ENCODE measurements at regions not wholly inside any gene's neighbourhood (a gene's known extent, or its start where the extent isn't known, plus 50 kb on each side); places are given as distances from the start of the nearest gene placed in this dataset.

DNA sequence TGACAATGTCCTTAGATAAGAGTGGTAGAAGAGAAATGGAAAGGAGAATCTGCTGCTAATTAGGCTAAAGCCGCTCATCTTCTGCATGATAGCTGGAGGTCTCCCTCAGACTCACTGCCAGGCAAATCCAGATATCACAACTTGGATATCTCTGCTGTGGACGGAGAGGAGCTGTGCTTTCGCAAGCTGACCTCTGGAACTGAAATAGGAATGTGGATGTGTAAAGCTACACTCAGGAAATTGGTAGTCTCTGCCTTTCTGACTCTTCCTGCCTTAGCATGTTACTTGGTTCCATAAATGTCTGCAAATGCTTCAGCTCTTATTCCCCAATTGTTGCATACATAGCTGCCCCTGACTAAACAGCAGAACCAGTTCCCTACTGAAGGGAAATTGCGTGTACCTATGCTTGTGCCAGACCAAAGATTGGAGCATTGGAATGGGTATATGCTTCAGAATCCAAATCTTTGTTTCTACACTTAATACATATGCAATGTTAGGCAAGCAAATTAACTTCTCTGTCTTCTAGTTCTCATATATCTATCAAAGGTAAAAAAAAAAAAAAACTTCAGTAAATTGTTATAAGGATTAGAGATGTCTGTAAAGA lies 74.7 kb upstream of the ROBO2 start:
- TF ChIP-seq CTCF (IDR thresholded peaks at IDR 0.05), result no peak
- Histone ChIP-seq H3K27me3 (no peaks in the 10 kb centered on the region), H3K9ac (ENCODE audit: low read depth in 2 of 2, low read length in 2 of 2) (no peak overlapping the region), H3K9me3 (no peaks in the 10 kb centered on the region), H3K36me3 (no peaks in the 10 kb centered on the region), H3K4me1 (no peaks in the 10 kb centered on the region), H3K4me3 (no peak overlapping the region), H3K27ac (no peak overlapping the region)
- intact Hi-C loops (cut with DNase I), result no loop called here
- no peak for DNase-seq

DNA sequence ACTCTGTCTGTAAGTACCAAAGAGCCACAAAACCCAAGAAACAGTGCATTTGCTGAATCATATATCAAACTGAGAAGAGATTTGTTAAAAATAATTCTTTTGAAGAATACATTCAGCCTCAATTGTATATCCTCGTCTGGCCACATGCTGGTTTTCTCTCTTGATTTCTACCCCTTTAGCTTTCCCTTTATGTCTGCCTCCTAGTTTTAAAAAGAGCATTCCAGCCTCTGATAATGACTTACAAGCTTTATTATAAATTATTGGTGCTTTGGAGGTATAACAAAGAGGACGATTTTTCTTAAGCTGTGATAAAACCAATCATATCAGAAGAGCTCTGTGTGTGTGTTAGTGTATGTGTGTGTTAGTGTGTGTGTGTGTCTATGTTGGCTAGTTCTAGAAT lies 70.4 kb upstream of the ROBO2 start:
- H3K27me3 ChIP-seq, result no peaks in the 10 kb centered on the region
- no peaks in the 10 kb centered on the region for H3K9me3 ChIP-seq
- intact Hi-C loops (cut with DNase I), result no loop called here

DNA sequence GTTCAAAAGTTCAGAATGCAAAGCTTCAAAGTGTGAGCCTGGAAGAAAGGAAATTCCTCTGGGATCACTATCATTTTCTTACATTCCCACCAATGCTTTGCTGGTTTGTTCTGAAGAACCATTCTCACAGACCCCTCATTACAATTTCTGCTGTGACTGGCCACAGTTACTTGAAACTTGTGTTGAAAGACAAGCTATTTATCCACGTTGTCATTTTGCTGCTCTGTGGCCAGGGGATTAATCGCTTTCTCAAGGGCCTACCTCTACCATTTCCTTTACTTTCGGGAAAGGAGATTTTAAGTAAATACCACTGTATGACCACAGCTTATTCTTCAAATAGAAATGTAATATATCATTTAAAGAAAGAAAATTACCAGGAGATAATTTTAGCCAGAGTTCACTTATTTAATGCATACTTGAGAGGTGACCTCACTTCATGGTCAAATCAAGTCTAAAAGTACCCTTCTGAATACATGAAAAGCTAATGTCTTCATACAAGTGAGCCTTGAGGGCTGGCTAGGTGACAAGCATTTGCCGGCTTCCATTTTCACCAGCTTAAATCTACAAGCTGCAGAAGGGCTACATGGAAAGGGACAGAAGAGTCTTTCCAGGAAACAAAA lies 69.8 kb upstream of the ROBO2 start:
- Histone ChIP-seq H3K27me3 (no peaks in the 10 kb centered on the region), H3K9me3 (no peaks in the 10 kb centered on the region), H3K9ac (ENCODE audit: low read depth in 2 of 2, low read length in 2 of 2) (no peak overlapping the region), H3K4me3 (no peak overlapping the region), H3K4me1 (no peaks in the 10 kb centered on the region), H3K27ac (no peak overlapping the region), H3K36me3 (no peaks in the 10 kb centered on the region)
- intact Hi-C loops (cut with DNase I), result no loop called here
- DNase-seq, result no peak
- TF ChIP-seq CTCF (IDR thresholded peaks at IDR 0.05), result no peak

More for the DNA sequence above, 70.4 kb upstream of the ROBO2 start:
- TF ChIP-seq CTCF (IDR thresholded peaks at IDR 0.05), result no peak
- H3K27ac ChIP-seq, result no peak overlapping the region
- no peak overlapping the region for H3K4me3 ChIP-seq
- no peaks in the 10 kb centered on the region for H3K36me3 ChIP-seq
- H3K9ac ChIP-seq (ENCODE audit: low read depth in 2 of 2, low read length in 2 of 2), result no peak overlapping the region
- no peaks in the 10 kb centered on the region for H3K4me1 ChIP-seq
- DNase-seq, result no peak

DNA sequence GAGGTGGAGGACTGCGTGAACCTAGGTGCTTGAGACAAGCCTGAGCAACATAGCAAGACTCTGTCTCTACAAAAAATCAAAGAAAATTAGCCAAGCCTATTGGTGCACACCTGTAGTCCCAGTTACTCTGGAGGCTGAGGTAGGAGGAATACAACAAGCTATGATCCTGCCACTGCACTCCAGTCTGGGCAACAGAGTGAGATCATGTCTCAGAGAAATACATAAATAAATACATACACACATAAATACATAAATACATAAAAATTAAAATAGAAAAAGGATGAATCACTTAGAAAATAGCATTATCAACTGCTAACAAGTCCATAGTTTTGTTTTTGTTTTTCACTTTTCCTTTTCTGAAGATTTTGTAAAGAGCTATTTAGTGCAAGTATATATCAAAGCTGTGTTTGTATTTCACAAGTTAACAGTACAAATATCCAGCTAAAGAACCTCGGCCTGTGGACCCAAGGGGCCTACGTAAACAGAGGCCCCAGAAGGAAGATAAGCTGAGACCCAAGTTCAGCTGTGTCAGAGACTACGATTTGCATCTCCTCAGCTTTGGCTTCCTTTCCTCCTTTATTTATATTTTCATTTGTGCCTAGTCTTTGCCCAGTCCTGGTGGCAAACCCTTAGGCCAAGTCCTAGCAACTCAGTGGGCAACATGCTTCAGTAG lies 67.1 kb upstream of the ROBO2 start:
- no peaks in the 10 kb centered on the region for H3K9me3 ChIP-seq
- no peaks in the 10 kb centered on the region for H3K36me3 ChIP-seq
- no peak for TF ChIP-seq CTCF (IDR thresholded peaks at IDR 0.05)
- intact Hi-C loops (cut with DNase I), result no loop called here
- H3K27ac ChIP-seq, result no peak overlapping the region
- DNase-seq, result no peak
- H3K4me3 ChIP-seq, result no peak overlapping the region
- H3K4me1 ChIP-seq, result no peaks in the 10 kb centered on the region
- no peak overlapping the region for H3K9ac ChIP-seq (ENCODE audit: low read depth in 2 of 2, low read length in 2 of 2)
- H3K27me3 ChIP-seq, result no peaks in the 10 kb centered on the region

DNA sequence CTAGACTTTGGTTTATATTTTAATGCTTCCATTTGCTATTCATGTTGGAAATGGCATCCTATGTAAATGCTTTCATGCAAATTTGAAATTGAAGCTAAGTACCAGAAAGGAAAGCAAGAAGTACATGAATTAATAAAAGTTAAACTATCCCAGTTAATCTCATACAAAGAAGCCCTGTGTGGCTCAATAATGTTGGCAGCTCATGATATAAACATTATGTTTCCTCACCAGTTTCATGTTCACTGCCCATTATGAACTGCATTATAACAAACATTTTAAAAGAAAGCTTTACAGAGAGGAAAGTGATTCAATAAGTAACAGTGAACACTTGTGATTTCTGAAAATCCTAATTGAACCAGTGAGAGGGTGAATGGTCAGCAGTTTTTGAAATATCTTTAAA lies 62.9 kb upstream of the ROBO2 start:
- Histone ChIP-seq H3K4me3 (no peak overlapping the region), H3K27ac (no peak overlapping the region), H3K9ac (ENCODE audit: low read depth in 2 of 2, low read length in 2 of 2) (no peak overlapping the region), H3K36me3 (no peaks in the 10 kb centered on the region), H3K27me3 (no peaks in the 10 kb centered on the region), H3K9me3 (no peaks in the 10 kb centered on the region), H3K4me1 (no peaks in the 10 kb centered on the region)
- intact Hi-C loops (cut with DNase I), result no loop called here
- DNase-seq, result no peak
- TF ChIP-seq CTCF (IDR thresholded peaks at IDR 0.05), result no peak

All from colonic mucosa (tissue), 4 donors.